Peyer's patch (tissue), 4 donors: ENCODE measurements at regions not wholly inside any gene's neighbourhood (a gene's known extent, or its start where the extent isn't known, plus 50 kb on each side); places are given as distances from the start of the nearest gene placed in this dataset.

ENCODE experiments used
- CTCF ChIP-seq, 6 experiments: fragments of 450-650 bp in 4 of 6; fragments of 200-600 bp in 2 of 6; sonication (generic) in 1 of 6; IDR thresholded peaks; one replicate each; pipeline ENCODE4 v1.5.1; 2017 to 2019; ENCODE audit warnings: antibody characterized with exemption in 6 of 6, mild to moderate bottlenecking in 3 of 6, moderate library complexity in 1 of 6
- POLR2A ChIP-seq, 2 donors: fragments of 450-650 bp; IDR thresholded peaks; one replicate each; pipeline ENCODE4 v1.5.1; 2017; ENCODE audit warnings: antibody characterized with exemption in 2 of 2, mild to moderate bottlenecking in 2 of 2, moderate library complexity in 2 of 2

- TF ChIP-seq CTCF (IDR thresholded peaks at IDR 0.05) (no peak), POLR2A (IDR thresholded peaks at IDR 0.05) (no peak)
These were observed 190.7 kb upstream of the PCSK5 start for GRCh38 chr9:75699625-75700251.
